Liver (tissue), 3 donors: ENCODE measurements at regions not wholly inside any gene's neighbourhood (a gene's known extent, or its start where the extent isn't known, plus 50 kb on each side); places are given as distances from the start of the nearest gene placed in this dataset.

Experiments
- GABPA ChIP-seq, 2 donors: IDR thresholded peaks in 1 of 2; conservative IDR thresholded peaks in 1 of 2; 2 replicates each; pipeline ENCODE4 v1.6.1; 2016; ENCODE audit warnings: antibody characterized with exemption in 2 of 2, mild to moderate bottlenecking in 1 of 2, moderate library complexity in 1 of 2
- TAF1 ChIP-seq: conservative IDR thresholded peaks from 2 replicates; pipeline ENCODE4 v1.6.1; 2016; ENCODE audit warnings: antibody characterized with exemption, mild to moderate bottlenecking
- TF ChIP-seq, protein P1 (sequence below): fragments of 150-350 bp; IDR thresholded peaks from 2 replicates; pipeline ENCODE4 v1.5.1; 2017; ENCODE audit warnings: improper control_type of control experiment, low read depth, low read length; ENCODE audit not compliant: missing input control
- TF ChIP-seq, protein P2 (sequence below): IDR thresholded peaks from 2 replicates; pipeline ENCODE4 v1.6.1; 2016; ENCODE audit warnings: antibody characterized with exemption
- TF ChIP-seq, protein P3 (sequence below): IDR thresholded peaks from 2 replicates; pipeline ENCODE4 v1.6.1; 2016; ENCODE audit warnings: antibody characterized with exemption, mild to moderate bottlenecking
- donor health status: healthy.
- donor health status: healthy.

DNA sequence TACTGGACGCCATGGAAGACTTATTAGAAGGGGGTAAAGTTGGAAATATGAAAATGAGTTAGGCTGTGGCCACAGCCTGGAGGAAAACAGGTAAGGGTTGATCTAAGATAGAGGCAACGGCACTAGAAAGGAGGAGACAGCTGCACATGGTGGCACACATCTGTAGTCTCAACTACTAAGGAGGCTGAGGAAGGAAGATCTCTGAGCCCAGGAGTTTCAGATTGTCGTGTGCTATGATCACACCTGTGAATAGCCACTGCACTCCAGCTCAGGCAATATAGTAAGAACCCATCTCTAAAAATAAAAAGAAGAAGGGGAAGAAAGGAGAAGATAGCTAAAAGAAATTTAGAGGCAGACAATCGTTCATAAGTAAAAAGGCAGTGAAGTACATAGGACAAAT, 87.8 kb upstream of the SORBS2 start:
- TF ChIP-seq TAF1 (no peak), GABPA (IDR thresholded peaks at IDR 0.05 in 1 of 2, conservative IDR thresholded peaks at IDR 0.05 in 1 of 2) (no peak)
- TF ChIP-seq, protein P1, sequence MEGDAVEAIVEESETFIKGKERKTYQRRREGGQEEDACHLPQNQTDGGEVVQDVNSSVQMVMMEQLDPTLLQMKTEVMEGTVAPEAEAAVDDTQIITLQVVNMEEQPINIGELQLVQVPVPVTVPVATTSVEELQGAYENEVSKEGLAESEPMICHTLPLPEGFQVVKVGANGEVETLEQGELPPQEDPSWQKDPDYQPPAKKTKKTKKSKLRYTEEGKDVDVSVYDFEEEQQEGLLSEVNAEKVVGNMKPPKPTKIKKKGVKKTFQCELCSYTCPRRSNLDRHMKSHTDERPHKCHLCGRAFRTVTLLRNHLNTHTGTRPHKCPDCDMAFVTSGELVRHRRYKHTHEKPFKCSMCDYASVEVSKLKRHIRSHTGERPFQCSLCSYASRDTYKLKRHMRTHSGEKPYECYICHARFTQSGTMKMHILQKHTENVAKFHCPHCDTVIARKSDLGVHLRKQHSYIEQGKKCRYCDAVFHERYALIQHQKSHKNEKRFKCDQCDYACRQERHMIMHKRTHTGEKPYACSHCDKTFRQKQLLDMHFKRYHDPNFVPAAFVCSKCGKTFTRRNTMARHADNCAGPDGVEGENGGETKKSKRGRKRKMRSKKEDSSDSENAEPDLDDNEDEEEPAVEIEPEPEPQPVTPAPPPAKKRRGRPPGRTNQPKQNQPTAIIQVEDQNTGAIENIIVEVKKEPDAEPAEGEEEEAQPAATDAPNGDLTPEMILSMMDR, result no peak
- TF ChIP-seq, protein P2, sequence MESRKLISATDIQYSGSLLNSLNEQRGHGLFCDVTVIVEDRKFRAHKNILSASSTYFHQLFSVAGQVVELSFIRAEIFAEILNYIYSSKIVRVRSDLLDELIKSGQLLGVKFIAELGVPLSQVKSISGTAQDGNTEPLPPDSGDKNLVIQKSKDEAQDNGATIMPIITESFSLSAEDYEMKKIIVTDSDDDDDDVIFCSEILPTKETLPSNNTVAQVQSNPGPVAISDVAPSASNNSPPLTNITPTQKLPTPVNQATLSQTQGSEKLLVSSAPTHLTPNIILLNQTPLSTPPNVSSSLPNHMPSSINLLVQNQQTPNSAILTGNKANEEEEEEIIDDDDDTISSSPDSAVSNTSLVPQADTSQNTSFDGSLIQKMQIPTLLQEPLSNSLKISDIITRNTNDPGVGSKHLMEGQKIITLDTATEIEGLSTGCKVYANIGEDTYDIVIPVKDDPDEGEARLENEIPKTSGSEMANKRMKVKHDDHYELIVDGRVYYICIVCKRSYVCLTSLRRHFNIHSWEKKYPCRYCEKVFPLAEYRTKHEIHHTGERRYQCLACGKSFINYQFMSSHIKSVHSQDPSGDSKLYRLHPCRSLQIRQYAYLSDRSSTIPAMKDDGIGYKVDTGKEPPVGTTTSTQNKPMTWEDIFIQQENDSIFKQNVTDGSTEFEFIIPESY, result no peak
- TF ChIP-seq, protein P3, sequence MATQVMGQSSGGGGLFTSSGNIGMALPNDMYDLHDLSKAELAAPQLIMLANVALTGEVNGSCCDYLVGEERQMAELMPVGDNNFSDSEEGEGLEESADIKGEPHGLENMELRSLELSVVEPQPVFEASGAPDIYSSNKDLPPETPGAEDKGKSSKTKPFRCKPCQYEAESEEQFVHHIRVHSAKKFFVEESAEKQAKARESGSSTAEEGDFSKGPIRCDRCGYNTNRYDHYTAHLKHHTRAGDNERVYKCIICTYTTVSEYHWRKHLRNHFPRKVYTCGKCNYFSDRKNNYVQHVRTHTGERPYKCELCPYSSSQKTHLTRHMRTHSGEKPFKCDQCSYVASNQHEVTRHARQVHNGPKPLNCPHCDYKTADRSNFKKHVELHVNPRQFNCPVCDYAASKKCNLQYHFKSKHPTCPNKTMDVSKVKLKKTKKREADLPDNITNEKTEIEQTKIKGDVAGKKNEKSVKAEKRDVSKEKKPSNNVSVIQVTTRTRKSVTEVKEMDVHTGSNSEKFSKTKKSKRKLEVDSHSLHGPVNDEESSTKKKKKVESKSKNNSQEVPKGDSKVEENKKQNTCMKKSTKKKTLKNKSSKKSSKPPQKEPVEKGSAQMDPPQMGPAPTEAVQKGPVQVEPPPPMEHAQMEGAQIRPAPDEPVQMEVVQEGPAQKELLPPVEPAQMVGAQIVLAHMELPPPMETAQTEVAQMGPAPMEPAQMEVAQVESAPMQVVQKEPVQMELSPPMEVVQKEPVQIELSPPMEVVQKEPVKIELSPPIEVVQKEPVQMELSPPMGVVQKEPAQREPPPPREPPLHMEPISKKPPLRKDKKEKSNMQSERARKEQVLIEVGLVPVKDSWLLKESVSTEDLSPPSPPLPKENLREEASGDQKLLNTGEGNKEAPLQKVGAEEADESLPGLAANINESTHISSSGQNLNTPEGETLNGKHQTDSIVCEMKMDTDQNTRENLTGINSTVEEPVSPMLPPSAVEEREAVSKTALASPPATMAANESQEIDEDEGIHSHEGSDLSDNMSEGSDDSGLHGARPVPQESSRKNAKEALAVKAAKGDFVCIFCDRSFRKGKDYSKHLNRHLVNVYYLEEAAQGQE, result no peak
